GM18858 (cell line): ENCODE measurements at regions not wholly inside any gene's neighbourhood (a gene's known extent, or its start where the extent isn't known, plus 50 kb on each side); places are given as distances from the start of the nearest gene placed in this dataset.

Source experiments
- ATAC-seq: cut with Tn5 transposase; IDR thresholded peaks from one replicate; pipeline ENCODE4 v1.9.1; 2021; ENCODE audit not compliant: unreplicated experiment

DNA sequence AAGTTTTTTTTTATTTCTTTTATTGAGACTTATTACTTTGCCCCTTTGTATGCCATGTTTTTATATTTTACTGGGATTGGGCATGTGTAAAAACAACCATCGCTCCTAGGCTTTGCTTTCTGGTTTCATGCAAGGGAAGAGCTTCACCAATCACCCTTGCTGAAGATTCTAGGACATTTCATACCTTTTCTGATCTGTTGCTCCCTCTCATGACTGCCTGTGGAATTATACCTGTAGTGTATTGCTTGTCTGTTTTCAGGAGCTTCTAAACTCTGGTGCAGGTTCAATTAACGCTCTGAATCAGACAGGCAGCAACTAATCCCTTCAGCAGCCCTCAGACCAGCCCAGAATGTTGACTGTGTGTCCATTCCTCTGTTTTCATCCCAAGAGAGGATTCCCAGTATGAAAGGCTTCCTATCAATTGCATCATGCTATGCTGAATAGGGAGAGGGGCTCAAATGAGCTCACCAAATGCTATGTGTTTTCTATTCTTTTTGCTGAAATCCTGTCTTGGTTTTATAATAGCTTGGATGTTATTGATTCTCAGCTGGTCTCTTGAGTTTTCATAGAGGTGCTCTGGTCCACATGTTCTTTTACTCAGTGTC lies 572.9 kb upstream of the CDH6 start:
- ATAC-seq, result no peak

DNA sequence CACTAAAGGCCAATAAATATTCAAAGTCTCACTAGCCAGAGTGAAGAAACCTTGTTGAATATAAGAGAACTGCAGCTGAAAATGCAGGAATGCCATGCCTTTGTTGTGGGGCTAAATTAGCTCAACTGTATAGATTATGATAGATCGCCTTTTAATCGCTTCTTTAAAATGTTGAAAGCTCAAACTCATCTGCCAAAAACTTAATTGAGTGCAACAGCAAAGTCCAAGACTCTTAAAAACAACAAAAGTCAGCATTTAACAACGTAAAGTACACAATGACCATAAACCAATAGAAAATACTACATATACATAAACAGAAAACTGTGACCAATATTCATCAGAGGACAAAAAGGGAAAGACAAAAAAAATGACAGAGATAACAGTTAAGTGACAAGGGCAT lies 585.0 kb upstream of the CDH6 start:
- no peak for ATAC-seq

DNA sequence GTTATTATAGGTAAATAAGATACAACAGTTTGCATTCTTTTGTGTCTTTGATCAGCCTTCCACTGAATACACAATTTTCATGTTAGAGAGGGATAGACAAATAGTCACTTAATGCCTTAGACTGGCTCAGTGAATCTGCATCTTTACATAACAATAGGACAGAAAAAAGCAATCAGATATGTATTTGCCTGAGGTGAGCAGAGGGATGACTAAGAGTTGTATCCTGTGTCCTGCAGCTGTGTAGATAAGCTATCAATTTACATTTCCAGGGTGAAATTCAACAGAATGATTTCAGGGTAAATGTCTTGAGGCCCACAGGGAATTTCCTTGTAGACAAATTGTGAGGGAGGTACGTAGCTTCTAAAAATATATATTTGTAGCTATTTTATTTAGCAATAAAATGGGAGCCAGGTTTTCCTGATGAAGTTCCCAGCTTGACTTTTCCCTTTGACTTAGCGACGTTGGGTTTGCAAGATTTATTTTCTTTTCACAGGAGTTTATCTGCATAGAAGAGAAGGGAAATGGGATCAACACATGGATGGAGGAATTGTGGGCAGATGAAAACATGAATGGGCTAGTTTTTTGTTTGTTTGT lies 586.1 kb upstream of the CDH6 start:
- no peak for ATAC-seq

DNA sequence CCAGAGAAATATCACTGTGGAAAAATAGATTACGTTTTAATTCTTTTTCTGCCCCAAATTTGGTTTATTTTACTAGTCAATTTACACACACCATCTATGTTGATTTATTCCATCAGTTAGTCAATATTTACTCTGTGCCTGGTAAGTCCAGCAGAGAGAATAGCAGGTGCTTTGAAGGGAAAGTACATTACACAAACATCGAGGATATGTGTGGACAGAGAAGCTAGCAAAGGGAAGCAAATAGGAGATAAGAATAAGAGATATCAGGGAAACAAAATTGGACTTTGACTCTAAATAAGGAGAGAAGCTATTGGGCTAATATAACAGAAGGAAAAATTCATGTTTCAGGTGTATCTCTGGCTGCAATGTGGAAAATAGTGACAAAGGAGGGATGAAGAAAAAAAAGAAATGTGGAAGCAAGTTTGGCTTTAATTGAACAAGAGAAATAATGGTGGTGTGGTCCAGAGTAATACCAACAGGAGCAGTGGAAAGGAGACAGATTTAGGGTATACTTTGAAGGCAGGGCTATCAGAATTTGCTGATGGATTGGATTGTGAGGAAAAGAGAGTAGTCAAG lies 587.7 kb upstream of the CDH6 start:
- ATAC-seq, result no peak

DNA sequence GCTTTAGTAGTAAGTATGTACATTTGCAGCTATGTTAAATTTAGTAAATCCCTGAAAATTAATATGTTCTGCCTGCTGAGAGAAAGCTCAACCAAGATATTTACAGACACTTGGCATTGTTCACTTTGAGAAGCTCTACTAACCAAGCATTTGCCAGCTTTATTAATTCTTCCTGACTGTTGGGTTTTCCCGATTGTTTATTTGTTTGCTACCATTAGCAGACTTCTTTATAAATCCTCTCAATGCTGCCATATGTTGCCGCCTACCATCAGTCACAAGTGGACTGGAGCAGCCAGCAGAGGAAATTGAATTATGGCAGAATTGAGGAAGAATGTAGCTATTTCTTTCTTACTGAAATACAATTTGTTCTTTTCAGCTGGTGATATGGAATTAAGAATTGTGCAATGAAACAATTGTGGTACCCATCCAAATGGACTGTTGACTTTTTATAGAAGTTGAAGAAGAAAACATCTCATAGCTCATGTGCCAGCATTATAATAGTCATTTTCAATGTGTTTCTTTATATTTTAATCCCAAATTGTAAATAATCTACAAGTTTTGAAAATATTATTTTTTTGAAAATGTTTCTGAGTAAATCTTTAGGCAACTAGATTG lies 588.7 kb upstream of the CDH6 start:
- no peak for ATAC-seq

DNA sequence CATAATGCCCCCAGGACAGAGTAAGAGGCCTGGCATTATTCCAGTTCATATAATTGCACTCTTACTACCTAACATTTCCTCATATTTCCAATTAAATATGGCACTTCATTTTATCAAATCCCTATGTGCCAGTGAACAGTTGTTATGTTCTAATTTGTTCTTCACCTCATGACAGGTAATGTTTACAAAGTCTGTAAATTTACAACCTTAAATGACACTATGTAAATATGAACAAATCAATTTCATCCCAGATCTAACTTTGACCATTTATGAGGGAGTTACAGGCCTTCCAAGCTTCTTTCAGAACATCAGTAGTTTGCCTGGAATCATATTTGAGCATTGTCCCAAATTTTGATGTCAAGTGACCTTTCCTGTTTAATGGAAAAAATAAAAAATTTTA lies 592.6 kb upstream of the CDH6 start:
- ATAC-seq, result no peak

DNA sequence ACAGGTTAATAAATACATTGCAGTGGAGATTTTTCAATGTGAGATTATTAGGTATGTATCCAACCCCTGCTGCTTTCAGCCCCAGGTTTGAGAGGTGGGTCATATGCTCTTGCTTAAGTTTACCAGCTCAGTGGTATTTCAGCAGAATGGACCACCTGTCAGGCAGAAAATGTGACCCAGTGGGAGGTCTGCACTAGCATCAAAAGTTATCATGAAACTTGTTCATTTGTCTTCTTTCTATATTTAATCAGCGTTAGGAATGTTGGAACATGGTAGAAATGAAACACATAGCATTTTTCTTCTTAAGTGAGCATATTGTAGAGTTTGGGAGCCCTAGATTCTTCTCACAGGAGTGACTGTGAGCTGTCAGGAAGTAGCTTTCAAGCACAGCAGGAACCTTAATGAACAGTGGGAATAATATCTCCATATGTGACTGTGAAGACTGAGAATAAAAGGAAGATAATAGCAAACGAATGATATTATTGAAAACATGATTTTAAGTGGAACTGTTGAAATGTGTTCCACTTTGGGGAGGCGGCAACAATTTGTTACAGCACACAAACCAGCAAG lies 596.9 kb upstream of the CDH6 start:
- ATAC-seq, result no peak

DNA sequence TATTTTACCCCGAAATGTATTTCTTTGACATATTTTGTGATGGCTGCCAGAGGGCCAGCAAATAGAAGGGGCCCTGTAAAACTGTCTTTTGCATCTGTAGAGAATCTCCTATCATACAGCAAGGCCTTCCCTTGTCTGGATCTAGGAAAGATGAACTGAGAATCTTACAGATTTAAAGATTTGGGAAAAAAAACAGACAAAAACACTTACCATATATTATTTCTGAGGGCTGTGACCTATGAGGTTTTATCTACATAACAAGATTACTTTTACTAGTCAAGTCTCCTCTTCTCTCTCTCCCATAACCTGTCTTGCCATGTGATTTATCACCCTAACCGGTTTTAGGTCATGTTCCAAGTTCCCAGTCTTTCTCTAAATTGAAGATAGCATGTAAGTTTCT lies 599.2 kb upstream of the CDH6 start:
- ATAC-seq, result no peak

DNA sequence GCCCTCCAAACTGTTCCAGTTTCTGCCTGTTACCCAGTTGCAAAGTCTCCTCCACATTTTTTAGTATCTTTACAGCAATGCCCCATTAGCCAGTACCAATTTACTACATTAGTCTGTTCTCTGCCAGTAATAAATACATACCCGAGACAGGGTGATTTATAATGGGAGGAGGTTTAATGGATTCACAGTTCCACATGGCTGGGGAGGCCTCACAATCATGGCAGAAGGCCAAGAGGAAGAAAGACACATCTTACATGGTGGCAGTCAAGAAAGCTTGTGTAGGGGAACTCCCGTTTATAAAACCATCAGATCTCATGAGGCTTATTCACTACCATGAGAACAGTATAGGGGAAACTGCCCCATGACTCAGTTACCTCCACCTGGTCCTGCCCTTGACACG lies 600.7 kb upstream of the CDH6 start:
- ATAC-seq, result no peak

DNA sequence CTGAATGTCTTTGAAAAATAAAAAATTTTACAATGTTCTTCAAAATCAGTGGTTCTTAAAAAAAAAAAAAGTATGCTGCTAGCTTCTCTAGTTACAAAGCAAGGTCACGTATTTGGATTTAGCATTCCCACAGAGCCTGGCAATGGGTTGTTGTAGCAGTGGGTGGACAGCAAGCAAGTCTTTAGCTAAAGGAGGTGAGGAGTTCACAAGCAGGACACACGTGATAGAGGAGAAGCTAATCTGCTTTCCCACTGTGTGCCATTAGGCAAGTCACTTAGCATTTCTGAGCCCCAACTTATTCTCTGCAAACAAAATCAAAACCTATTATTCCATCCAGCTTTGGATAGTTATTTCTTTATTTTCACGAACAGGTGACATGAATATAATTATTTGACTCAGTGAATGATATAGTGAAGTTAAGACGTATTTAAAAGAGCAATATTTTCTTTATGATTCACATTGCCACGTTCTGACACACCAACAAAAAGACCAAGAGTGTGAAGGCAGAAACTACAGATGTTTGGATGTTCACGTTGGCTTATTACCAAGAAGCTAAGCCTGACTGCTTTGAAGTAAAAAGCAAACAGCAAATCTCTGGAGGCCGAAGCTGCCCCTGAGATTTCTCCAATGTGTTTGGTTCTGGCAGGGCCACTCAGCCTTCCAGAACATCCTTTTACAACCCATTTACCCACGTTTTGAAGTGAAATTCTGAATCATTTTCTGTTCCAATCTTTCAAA lies 612.1 kb upstream of the CDH6 start:
- no peak for ATAC-seq

DNA sequence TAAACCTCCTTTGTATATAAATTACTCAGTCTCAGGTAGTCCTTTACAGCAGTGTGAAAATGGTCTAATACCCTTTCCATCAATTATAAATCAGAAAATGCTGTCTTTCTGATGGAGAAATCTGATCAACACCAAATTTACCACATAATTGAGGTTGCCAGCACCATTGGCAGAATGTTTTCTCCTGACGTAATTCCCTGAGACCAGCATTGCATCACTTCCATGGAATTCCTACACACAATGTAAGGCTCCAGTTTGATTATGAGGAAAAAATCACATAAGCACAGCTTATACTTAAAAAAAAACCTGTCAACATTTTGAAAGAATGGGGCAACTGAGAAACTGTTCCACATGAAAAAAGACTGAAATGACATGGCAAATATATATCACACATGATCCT lies 618.7 kb upstream of the CDH6 start:
- ATAC-seq, result no peak

DNA sequence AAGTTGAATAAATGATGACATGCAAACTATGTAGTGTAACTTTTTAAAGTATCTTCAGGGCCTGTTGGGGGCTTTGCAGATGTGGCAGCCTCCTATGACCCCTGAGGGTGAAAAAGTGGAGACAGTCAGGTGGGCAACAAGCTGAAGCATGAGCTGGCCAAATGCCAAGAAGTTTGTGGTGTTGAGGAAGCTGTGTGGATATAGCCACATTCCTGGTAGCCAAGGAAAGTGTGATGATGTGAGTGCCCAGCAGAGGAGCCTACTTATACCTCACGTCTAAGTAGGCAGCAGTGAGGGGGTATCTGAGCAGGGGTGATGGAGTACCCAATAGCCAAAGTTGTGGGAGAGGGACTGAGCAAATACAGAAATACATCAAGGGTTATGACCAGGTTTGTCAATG lies 621.2 kb upstream of the CDH6 start:
- no peak for ATAC-seq

DNA sequence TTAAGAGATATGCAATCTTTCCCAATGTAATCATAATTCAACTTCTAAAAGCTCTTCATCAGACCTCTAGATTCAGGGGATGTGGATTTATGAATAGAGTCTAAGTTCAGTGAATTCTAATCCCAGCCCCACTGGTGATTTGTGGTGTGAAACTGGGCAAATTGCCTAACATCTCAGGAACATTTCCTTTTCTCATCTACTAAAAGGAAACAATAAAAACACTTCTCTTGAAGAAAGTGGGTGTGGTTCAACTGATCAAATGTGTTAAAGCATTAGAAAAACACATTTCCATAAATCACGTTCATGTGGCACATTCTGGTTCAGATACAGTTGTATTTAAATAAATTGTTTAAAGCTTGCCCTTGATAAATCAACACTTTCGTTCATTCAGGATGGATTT lies 631.7 kb upstream of the CDH6 start:
- no peak for ATAC-seq

DNA sequence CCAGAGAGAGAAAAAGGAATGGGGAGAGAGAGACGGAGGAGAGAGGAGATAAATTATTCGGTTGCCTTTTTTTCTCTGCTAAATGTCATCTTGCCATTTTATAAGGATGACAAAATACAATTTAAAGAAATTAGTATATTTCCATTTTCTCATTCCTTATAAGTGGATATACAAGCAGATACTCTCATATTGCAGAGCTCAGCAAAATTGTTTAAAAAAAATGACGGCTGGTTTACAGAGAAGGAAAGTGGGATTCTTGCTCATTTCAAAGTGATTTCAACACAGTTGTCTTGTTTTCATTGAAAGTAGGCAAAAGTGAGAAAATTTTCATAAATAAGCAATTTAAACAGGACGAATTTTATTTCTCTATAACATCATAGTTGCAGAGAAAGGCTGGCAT lies 641.9 kb upstream of the CDH6 start:
- ATAC-seq, result no peak

DNA sequence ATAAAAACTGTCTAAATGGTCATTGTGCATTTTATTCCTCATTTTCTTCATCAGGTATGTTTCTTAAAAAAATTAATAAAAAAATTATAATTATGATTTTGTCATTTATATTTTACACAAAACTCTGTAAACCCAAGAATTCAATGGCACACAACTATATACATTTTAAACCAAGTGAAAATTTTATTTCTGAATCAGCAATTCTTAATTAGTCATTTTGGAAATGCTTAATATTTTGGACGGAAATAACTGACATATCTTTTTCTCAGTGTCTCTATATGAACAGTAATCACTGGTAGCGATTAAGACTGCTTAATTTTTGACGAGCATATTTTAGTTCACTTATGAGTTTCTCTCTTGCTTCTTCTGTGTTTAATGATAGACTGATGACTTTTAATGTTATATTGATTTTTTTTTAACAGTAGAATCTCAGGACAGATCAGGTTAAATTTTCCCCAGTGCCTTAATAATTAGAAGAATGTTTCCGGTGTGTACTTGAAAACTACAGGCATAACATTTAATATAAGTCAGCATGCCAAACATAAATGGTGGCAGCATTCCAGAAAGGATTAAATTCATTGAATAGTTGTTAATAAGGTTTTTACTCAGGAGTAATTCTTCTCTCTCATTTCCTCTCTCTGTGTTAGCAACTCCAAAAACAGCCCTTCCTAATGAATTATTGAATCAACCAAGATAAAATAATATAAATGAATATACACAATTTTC lies 644.7 kb upstream of the CDH6 start:
- no peak for ATAC-seq

DNA sequence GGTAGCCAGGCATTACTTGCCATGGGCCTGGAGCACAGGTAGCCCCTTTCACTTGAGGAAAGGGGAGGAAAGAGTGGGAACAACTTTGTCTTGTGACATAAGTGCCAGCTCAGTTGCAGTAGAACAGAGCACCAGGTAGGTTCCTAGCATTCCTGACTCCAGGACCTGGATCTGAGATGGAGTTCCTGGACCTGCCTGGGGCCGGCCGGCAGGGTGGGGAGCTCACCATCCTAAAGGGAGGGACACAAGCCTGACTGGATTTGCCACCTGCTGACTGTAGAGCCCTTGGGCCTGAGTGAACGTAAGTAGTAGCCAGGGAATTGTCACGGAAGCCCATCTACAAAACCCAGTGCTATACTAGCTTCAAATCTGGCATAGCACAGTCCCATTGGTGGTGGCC lies 653.3 kb upstream of the CDH6 start:
- no peak for ATAC-seq

DNA sequence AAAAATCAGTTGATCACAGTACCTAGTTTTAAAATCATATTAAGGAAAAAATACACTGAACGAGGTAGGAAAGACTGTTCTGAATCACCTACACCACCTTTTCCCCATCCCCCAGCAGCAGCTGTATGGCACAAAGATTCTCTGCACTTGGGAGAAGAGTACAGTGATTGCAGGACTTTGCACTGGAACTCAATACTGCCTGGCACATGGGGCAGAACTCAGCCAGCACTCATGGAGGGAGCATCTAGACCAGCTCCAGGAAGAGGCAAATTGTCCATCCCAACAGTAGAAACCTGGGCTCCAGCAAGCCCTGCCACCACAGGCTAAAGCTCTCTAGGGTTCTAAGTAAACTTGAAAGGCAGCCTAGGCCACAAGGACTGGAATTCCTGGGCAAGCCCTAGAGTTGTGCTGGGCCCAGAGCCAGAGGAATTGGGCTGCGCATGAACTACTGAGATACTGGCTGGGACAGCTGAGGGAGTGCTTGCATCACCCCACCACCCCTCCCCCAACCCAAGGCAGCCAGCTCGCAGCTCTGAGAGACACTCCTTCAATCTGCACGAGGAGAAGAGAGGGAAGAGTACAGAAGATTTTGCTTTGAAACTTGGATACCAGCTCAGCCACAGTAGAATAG lies 654.4 kb upstream of the CDH6 start:
- ATAC-seq, result no peak

DNA sequence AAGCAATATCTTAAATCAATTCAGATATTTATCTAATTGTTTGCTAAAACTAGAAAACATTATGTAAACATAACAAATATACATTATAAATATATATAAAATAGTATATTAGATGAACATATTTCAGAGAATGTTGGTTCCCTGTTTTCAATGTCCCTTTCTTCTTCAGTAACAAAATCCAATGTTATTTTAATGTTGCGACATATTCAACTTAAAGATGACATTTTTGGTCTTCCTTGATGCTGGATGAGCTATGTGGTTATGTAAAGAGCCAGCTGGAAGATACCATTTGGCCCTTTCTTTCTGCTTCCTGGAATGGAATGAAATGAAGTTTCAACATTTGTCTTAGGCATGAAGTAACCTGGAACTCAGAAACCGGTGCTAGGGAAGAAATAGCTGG lies 668.1 kb upstream of the CDH6 start:
- no peak for ATAC-seq

DNA sequence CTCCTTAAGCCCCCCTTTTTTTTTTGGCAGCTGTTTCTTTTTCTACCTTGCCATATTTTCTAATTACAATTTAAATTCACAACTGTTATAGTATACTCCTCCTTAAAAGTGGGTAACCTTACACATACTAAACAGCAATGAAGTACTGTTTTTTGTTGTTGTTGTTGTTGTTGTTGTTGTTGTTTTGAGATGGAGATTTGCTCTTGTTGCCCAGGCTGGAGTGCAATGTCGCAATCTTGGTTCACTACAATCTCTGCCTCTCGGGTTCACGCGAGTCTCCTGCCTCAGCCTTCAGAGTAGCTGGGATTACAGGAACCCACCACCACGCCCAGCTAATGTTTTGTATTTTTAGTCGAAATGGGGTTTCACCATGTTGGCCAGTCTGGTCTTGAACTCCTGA lies 669.1 kb upstream of the CDH6 start:
- ATAC-seq, result no peak

DNA sequence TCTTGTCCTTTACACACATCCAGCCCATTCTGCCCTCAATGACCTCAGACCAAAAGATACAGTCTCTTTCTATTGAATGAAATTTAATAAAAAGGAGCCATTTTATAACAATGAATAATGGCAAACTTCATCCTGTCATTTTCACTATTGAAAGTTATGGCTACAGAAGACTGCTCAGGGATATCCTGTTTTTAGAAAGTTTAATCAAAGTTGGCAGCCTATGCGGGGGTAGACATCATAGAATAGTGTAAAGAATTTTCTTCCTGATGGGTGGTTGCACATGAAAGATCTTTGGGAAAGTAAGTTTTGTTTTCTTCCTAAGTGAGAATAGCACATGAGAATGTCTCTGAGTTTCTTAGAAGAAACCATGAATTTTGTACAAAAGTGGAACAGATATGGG lies 670.4 kb upstream of the CDH6 start:
- ATAC-seq, result no peak
